GM13977 (cell line): ENCODE measurements at regions not wholly inside any gene's neighbourhood (a gene's known extent, or its start where the extent isn't known, plus 50 kb on each side); places are given as distances from the start of the nearest gene placed in this dataset.

Experiments
- DNase-seq: peaks from one replicate; pipeline ENCODE4 v3.0.0; 2012; ENCODE audit warnings: low spot score
- CTCF ChIP-seq: IDR thresholded peaks from 2 replicates; pipeline ENCODE4 v1.5.1; 2012; ENCODE audit warnings: mild to moderate bottlenecking, control low read depth; ENCODE audit not compliant: insufficient read depth; ENCODE audit errors: extremely low read depth, missing control alignments
- in situ Hi-C: fragments of 300-500 bp; cut with MboI; formaldehyde crosslinking; loops from one replicate; pipeline ENCODE4 v1.12.0; 2022; ENCODE audit warnings: low sequenced_read_pairs, low pct_unique_long_range_greater_than_20kb, mixed read lengths, inconsistent platforms; ENCODE audit not compliant: unreplicated experiment

- in situ Hi-C loops, result no loop called here
- no peak for TF ChIP-seq CTCF
- no peak for DNase-seq
These were observed 249.2 kb upstream of the PMEPA1 start for GRCh38 chr20:57959018-57959417.

- DNase-seq, result no peak
- no peak for TF ChIP-seq CTCF
- in situ Hi-C loops, result no loop called here
These were observed 248.2 kb upstream of the PMEPA1 start for GRCh38 chr20:57958050-57958420.

- in situ Hi-C loops, result no loop called here
- DNase-seq, result no peak
- TF ChIP-seq CTCF, result no peak
These were observed 247.7 kb upstream of the PMEPA1 start for GRCh38 chr20:57957411-57958049.

DNA sequence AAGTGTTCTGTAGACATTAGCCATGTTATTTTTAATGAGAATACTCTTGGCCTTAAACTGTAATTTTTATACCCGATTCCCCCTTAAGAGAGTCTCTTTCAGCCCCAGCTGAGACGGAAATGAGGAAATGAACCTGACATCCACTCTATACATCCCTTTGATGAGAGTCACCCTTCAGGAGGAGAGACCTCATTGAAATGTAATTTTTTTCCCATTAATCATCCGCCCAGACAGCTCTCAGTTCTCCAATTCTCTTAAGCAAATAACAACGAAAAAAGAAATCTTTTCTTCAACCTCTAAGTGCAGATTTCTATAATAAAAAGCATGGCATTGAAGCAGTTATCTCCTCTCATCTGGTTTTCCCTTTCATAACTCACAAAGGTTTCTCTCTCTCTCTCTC, 243.8 kb upstream of the PMEPA1 start:
- no peak for TF ChIP-seq CTCF
- no peak for DNase-seq
- in situ Hi-C loops, result no loop called here

- no peak for TF ChIP-seq CTCF
These were observed 242.3 kb upstream of the PMEPA1 start for GRCh38 chr20:57952136-57952535.

DNA sequence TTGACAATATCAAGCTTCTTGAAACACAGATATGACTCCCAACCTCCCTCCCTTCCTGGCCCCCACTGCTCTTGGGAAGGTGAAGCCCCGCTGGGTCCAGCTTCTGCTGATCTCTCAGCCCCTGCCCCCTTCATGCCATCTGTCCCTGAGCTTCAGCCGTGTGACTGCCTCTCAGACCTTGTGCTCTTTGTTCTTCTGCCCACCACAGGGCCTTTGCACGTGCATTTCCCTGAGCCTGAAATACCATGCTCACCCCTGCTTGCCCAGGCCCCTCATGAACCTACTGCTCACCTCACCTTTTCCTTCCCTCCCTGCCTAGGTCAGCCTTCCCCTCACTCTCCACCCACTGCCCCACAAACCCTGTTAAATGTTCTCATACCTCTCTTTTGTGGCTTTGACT, 241.7 kb upstream of the PMEPA1 start:
- in situ Hi-C loops, result no loop called here

More at GRCh38 chr20:57952136-57952535, 242.3 kb upstream of the PMEPA1 start:
- DNase-seq, result no peak
- in situ Hi-C loops, result no loop called here

More for the DNA sequence above, 241.7 kb upstream of the PMEPA1 start:
- no peak for TF ChIP-seq CTCF
- DNase-seq, result no peak
